ENCODE measurements at regions not wholly inside any gene's neighbourhood (a gene's known extent, or its start where the extent isn't known, plus 50 kb on each side); places are given as distances from the start of the nearest gene placed in this dataset. TPM values are rescaled to one million over a fixed set of nuclear protein-coding genes. Genes with fewer than 3 reads are reported as not detected.
A peak's percentile ranks its signal among the peaks of the same experiment; 100 is the strongest.
"Not testable (repeated sequence)": the region's sequence is repeated elsewhere in the genome, so short reads cannot be mapped to it uniquely, and the experiment has no call there.

DNA sequence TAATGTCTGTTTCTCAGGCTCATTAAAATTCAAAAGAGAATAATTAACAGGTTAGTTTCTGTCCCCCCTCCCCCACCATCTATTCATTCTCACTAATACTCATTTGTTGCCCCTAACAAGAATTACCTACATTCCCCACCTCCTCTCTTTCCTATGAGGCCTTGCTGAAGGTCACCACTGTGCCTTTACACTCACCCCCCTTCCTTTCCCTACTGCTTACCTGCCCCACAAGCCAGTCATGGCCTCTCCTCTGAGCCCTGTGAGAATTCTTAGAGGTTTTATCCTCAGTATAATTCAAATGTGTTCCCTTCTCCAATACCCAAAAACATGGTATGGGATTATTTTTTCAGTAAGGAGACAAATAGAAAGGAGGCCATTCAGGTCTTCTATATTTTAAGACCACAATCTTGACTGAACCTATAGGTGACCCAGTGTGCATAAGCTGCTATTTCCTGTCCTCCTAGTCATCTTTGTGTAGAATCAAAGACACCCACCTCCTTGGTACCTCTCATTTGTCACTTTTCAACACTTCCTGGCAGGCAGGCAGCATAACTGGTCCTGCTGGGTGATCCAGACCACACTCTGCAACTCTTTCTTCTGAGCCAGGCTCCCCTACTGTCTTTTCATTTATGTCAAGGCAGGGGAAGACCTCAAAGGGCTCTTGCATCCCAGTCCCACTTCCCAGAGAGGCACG, 55.8 kb upstream of the PLGLB2 start:
- H3K9me2 ChIP-seq (ENCODE audit: insufficient read depth); H3K4me2 ChIP-seq (ENCODE audit: unreplicated experiment); H3K9me3 ChIP-seq (ENCODE audit: low read depth); H2AFZ ChIP-seq; H3K4me1 ChIP-seq (ENCODE audit: insufficient read depth); H3K9ac ChIP-seq; H3K36me3 ChIP-seq (ENCODE audit: low read depth); H4K20me1 ChIP-seq (ENCODE audit: insufficient read depth); DNase-seq; in situ Hi-C loops (cut with MboI); H3K79me2 ChIP-seq (ENCODE audit: insufficient read depth); H3K27ac ChIP-seq; H3K27me3 ChIP-seq (replicated peaks; ENCODE audit: insufficient read depth); H3K4me3 ChIP-seq; H3F3A ChIP-seq (ENCODE audit: insufficient read depth): not testable (repeated sequence)
- 91 to 100% methylated on average over 1 of the region's 1 CpG for WGBS, 2 experiments (ENCODE audit: low coverage in 1 of 2, low lambda C conversion rate in 2 of 2, missing lambda C conversion rate in 2 of 2)

DNA sequence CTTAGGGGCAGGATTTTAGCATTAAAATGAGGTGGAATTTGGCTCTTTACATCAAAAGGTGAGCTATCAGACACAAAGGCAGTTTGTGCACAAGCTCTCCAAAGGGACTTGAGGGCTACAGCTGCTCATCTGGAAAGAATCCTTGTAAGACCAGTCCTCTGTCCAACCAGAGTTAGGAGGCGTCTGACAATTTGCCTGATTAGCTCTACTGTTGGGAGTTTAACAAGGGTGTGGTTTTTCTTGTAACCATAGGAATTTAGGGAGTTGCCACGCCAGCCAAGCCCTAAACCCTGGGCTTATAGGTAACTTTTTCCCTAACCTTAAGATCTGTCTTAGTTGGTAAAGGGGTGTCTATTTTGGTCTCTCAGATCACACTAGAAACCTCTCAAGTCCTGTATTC, 55.0 kb upstream of the PLGLB2 start:
- H3F3A ChIP-seq (ENCODE audit: insufficient read depth); H4K20me1 ChIP-seq (ENCODE audit: insufficient read depth); H3K79me2 ChIP-seq (ENCODE audit: insufficient read depth); H3K9me2 ChIP-seq (ENCODE audit: insufficient read depth); in situ Hi-C loops (cut with MboI); H3K9ac ChIP-seq; H3K4me3 ChIP-seq; H3K36me3 ChIP-seq (ENCODE audit: low read depth); H3K27me3 ChIP-seq (replicated peaks; ENCODE audit: insufficient read depth); DNase-seq; H3K27ac ChIP-seq; H3K4me2 ChIP-seq (ENCODE audit: unreplicated experiment); H3K9me3 ChIP-seq (ENCODE audit: low read depth); H2AFZ ChIP-seq; H3K4me1 ChIP-seq (ENCODE audit: insufficient read depth): not testable (repeated sequence)
- WGBS, 2 experiments (ENCODE audit: low coverage in 1 of 2, low lambda C conversion rate in 2 of 2, missing lambda C conversion rate in 2 of 2) = 92 to 97% methylated on average over 2 of the region's 2 CpGs

DNA sequence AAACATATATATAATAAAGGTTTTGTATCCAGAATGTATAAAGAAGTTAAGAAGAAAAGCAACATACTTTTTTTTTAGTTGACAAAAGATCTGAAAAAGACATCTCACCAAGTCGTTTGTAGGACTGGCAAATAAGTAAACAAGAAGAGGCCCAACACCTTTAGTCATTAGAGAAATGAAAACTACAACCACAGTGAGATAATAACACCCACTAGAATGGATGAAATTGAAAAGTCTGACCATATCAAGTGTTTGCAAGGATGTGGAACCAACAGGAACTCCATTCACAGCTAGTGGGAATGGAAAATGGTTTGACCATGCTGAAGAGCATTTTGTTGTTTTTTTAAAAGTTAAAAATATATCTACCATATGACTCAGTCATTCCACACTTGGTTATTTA, 54.0 kb upstream of the PLGLB2 start:
- H3K4me1 ChIP-seq (ENCODE audit: insufficient read depth); H3F3A ChIP-seq (ENCODE audit: insufficient read depth); H3K4me3 ChIP-seq; H4K20me1 ChIP-seq (ENCODE audit: insufficient read depth); H3K4me2 ChIP-seq (ENCODE audit: unreplicated experiment); H3K36me3 ChIP-seq (ENCODE audit: low read depth); H3K27ac ChIP-seq; H3K9me2 ChIP-seq (ENCODE audit: insufficient read depth); in situ Hi-C loops (cut with MboI); H3K9me3 ChIP-seq (ENCODE audit: low read depth); H3K9ac ChIP-seq; H3K27me3 ChIP-seq (replicated peaks; ENCODE audit: insufficient read depth); H2AFZ ChIP-seq; H3K79me2 ChIP-seq (ENCODE audit: insufficient read depth); DNase-seq: not testable (repeated sequence)
- 54% methylated on average over 1 of the region's 1 CpG; no CpG with 5 or more reads in 1 of the 2 experiments for WGBS, 2 experiments (ENCODE audit: low coverage in 1 of 2, low lambda C conversion rate in 2 of 2, missing lambda C conversion rate in 2 of 2)

DNA sequence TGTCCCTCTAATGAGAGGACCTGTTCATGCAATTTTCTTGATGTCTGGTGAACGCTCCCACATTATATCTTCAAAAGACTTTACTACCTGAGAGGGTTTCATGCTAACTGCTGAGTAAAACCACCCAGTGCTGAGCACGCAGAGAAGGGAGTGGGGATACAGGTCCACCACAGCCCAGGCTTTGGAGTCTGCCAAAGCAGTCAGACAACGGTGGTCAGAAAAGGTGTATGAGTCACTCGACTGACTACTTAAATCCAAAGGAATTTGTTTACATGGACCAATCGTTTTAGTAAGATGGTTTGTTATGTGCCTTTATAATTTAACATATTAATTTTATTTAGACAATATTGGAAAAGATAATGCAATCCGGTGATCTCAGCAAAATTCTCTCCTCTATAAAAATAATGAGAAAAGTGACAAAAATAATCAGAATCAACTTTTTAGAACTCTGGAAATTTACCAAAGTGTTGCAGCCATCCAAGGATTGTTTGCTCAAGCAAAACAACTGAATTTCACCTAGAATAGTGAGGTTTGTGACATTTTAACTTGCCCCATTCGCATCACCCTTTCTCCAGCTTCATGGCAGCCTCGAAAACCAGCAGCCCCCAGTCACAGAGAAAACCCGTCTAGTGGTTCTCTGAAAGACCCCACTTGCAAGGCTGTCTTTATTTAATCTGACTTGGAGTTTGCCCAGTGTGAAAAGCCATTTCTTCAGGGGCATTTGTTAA, 52.1 kb upstream of the PLGLB2 start:
- H3K4me3 ChIP-seq; H3K9ac ChIP-seq; H3K27me3 ChIP-seq (replicated peaks; ENCODE audit: insufficient read depth); H3F3A ChIP-seq (ENCODE audit: insufficient read depth); H3K4me1 ChIP-seq (ENCODE audit: insufficient read depth); H3K36me3 ChIP-seq (ENCODE audit: low read depth); H3K79me2 ChIP-seq (ENCODE audit: insufficient read depth); H3K4me2 ChIP-seq (ENCODE audit: unreplicated experiment); H4K20me1 ChIP-seq (ENCODE audit: insufficient read depth); H3K9me3 ChIP-seq (ENCODE audit: low read depth); in situ Hi-C loops (cut with MboI); H2AFZ ChIP-seq; H3K27ac ChIP-seq; H3K9me2 ChIP-seq (ENCODE audit: insufficient read depth): not testable (repeated sequence)
- 74 to 76% methylated on average over 8 to 9 of the region's 9 CpGs for WGBS, 2 experiments (ENCODE audit: low coverage in 1 of 2, low lambda C conversion rate in 2 of 2, missing lambda C conversion rate in 2 of 2)
- peak; percentile 3 for DNase-seq

MicroRNA genes in the stretch of these regions (microRNA counts, 767-probe panel; counts per million panel counts)
- microRNA hsa-miR-4435 = 447 counts per million, percentile 86 among the panel's probes with 10 or more counts

Small RNAs in the stretch of these regions (microRNA-seq; reads per million reads assigned to microRNA genes)
- not detected for gene MIR4771-1 (ENCODE audit: borderline number of aligned reads)

Small RNAs in the stretch of these regions (small RNA-seq; reads per million reads assigned to genes)
- gene MIR4771-1 (ENCODE audit: low read depth, low replicate concordance) = not detected
